RWPE1 (cell line): ENCODE measurements at regions not wholly inside any gene's neighbourhood (a gene's known extent, or its start where the extent isn't known, plus 50 kb on each side); places are given as distances from the start of the nearest gene placed in this dataset.

ENCODE experiments used
- CTCF ChIA-PET: fragments of 350-600 bp; sonication (Branson Sonifier 250); formaldehyde crosslinking; extraction: SDS; loops from one replicate; lab custom pipeline; 2021; lab: Yijun Ruan, JAX
- POLR2A ChIA-PET: fragments of 400-600 bp; formaldehyde crosslinking; extraction: SDS; loops from one replicate; lab custom pipeline; 2020; ENCODE audit warnings: antibody characterized with exemption; ENCODE audit not compliant: low non-redundant PET; lab: Yijun Ruan, JAX
- DNase-seq: peaks from one replicate; pipeline ENCODE4 v3.0.0; 2012; ENCODE audit warnings: low spot score
- H3K27ac ChIP-seq: fragments of 450-650 bp; 2 replicates; pipeline ENCODE4 v1.5.1; 2017
- TF ChIP-seq, protein P1 (sequence below): fragments of 450-650 bp; conservative IDR thresholded peaks from 2 replicates; pipeline ENCODE4 v1.5.1; 2017; ENCODE audit warnings: low read depth, mild to moderate bottlenecking

GRCh38 chr10:111765216-111765615, 418.3 kb downstream of the GPAM start:
- CTCF ChIA-PET: interaction anchor here (0.9 kb wide), 1 partner anchor 372 kb away, joined by 3 read pairs; no protein-coding TSS in a partner anchor

GRCh38 chr10:111766464-111766863, 417.1 kb downstream of the GPAM start:
- TF ChIP-seq, protein P1, sequence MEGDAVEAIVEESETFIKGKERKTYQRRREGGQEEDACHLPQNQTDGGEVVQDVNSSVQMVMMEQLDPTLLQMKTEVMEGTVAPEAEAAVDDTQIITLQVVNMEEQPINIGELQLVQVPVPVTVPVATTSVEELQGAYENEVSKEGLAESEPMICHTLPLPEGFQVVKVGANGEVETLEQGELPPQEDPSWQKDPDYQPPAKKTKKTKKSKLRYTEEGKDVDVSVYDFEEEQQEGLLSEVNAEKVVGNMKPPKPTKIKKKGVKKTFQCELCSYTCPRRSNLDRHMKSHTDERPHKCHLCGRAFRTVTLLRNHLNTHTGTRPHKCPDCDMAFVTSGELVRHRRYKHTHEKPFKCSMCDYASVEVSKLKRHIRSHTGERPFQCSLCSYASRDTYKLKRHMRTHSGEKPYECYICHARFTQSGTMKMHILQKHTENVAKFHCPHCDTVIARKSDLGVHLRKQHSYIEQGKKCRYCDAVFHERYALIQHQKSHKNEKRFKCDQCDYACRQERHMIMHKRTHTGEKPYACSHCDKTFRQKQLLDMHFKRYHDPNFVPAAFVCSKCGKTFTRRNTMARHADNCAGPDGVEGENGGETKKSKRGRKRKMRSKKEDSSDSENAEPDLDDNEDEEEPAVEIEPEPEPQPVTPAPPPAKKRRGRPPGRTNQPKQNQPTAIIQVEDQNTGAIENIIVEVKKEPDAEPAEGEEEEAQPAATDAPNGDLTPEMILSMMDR: no peak
- DNase-seq: no peak
- ChIA-PET POLR2A (no interaction called here), CTCF (no interaction called here)
- H3K27ac ChIP-seq: no peak overlapping the region

More at GRCh38 chr10:111765216-111765615, 418.3 kb downstream of the GPAM start:
- TF ChIP-seq, protein P1: no peak
- DNase-seq: no peak
- POLR2A ChIA-PET: no interaction called here
- no peak overlapping the region for H3K27ac ChIP-seq

- POLR2A ChIA-PET: no interaction called here
Measured at GRCh38 chr10:111767661-111768060, 415.9 kb downstream of the GPAM start.

GRCh38 chr10:111773950-111774349, 409.6 kb downstream of the GPAM start:
- no peak for DNase-seq
- TF ChIP-seq, protein P1: no peak
- ChIA-PET POLR2A (no interaction called here), CTCF (no interaction called here)
- no peak overlapping the region for H3K27ac ChIP-seq

More at GRCh38 chr10:111767661-111768060, 415.9 kb downstream of the GPAM start:
- CTCF ChIA-PET: no interaction called here
- TF ChIP-seq, protein P1: no peak
- no peak for DNase-seq
- H3K27ac ChIP-seq: no peak overlapping the region

GRCh38 chr10:111774486-111774885, 409.1 kb downstream of the GPAM start:
- CTCF ChIA-PET: no interaction called here
- no peak for DNase-seq
- TF ChIP-seq, protein P1: no peak
- POLR2A ChIA-PET: no interaction called here
- H3K27ac ChIP-seq: no peak overlapping the region

GRCh38 chr10:111784436-111784835, 399.1 kb downstream of the GPAM start:
- no peak overlapping the region for H3K27ac ChIP-seq
- DNase-seq: no peak
- POLR2A ChIA-PET: no interaction called here
- CTCF ChIA-PET: interaction anchor here (0.7 kb wide), 1 partner anchor 15 kb away, joined by 3 read pairs; no protein-coding TSS in a partner anchor
- TF ChIP-seq, protein P1: no peak
